SU-DHL-6 (cell line): ENCODE measurements at regions not wholly inside any gene's neighbourhood (a gene's known extent, or its start where the extent isn't known, plus 50 kb on each side); places are given as distances from the start of the nearest gene placed in this dataset.

ENCODE experiments used
- H2AFZ ChIP-seq: fragments of 200-600 bp; sonication (generic); 2 replicates; pipeline ENCODE4 v1.6.1; 2014; ENCODE audit warnings: low read depth, mild to moderate bottlenecking, moderate library complexity, mixed read lengths, antibody characterized with exemption, low read length; ENCODE audit not compliant: severe bottlenecking
- H3F3A ChIP-seq: fragments of 200-600 bp; shearing (Covaris generic); 2 replicates; pipeline ENCODE4 v1.6.0; 2016; ENCODE audit warnings: antibody characterized with exemption, mild to moderate bottlenecking; ENCODE audit not compliant: insufficient read depth
- H3K27ac ChIP-seq: fragments of 200-600 bp; sonication (generic); 2 replicates; pipeline ENCODE4 v1.5.1; 2016; ENCODE audit warnings: low read depth, mild to moderate bottlenecking, low read length, moderate library complexity, mixed read lengths
- H3K27me3 ChIP-seq: fragments of 200-600 bp; sonication (generic), shearing (Covaris generic); 2 replicates; pipeline ENCODE4 v1.6.0; 2014; ENCODE audit warnings: mild to moderate bottlenecking, low read length
- H3K36me3 ChIP-seq: fragments of 200-600 bp; sonication (generic); 2 replicates; pipeline ENCODE4 v1.6.1; 2014; ENCODE audit warnings: mild to moderate bottlenecking, low read length, mixed read lengths
- H3K4me2 ChIP-seq: fragments of 300-600, 200-600 bp; shearing (Covaris generic), sonication (generic); 2 replicates; pipeline ENCODE4 v1.6.0; 2014; ENCODE audit warnings: low read length, low read depth, mild to moderate bottlenecking; ENCODE audit not compliant: poor library complexity, severe bottlenecking
- H3K4me3 ChIP-seq: fragments of 200-600 bp; sonication (generic); 2 replicates; pipeline ENCODE4 v1.5.1; 2014; ENCODE audit warnings: antibody characterized with exemption, low read length, mild to moderate bottlenecking, mixed read lengths; ENCODE audit not compliant: insufficient read depth, poor library complexity, severe bottlenecking
- H3K79me2 ChIP-seq: fragments of 200-600 bp; sonication (generic); 2 replicates; pipeline ENCODE4 v1.6.1; 2014; ENCODE audit warnings: mild to moderate bottlenecking, low read length, moderate library complexity; ENCODE audit not compliant: insufficient read depth
- H3K9ac ChIP-seq: fragments of 200-600 bp; sonication (generic); 2 replicates; pipeline ENCODE4 v1.7.0; 2014; ENCODE audit warnings: mild to moderate bottlenecking, low read length
- H3K9me2 ChIP-seq: fragments of 200-600 bp; sonication (generic); replicated peaks from 2 replicates; pipeline ENCODE4 v1.6.1; 2014; ENCODE audit warnings: low read length; ENCODE audit not compliant: insufficient read depth
- H3K9me3 ChIP-seq: fragments of 200-600 bp; sonication (generic); 2 replicates; pipeline ENCODE4 v1.6.1; 2014; ENCODE audit warnings: low read length, mixed read lengths; ENCODE audit not compliant: insufficient read depth
- H4K20me1 ChIP-seq: fragments of 200-600 bp; sonication (generic); 2 replicates; pipeline ENCODE4 v1.6.1; 2014; ENCODE audit warnings: low read depth, mild to moderate bottlenecking, antibody characterized with exemption, low read length, moderate library complexity, mixed read lengths
- EZH2phosphoT487 ChIP-seq: fragments of 200-600 bp; sonication (generic), shearing (Covaris generic); conservative IDR thresholded peaks from 2 replicates; pipeline ENCODE4 v1.6.1; 2018; ENCODE audit warnings: mild to moderate bottlenecking, antibody characterized with exemption, low read length, moderate library complexity, mixed read lengths
- TF ChIP-seq, protein P1 (sequence below): fragments of 200-600 bp; sonication (generic); IDR thresholded peaks from one replicate; pipeline ENCODE4 v1.5.1; 2017; ENCODE audit warnings: antibody characterized with exemption, mild to moderate bottlenecking, low read length, moderate library complexity; ENCODE audit not compliant: insufficient read depth, poor library complexity, severe bottlenecking

DNA sequence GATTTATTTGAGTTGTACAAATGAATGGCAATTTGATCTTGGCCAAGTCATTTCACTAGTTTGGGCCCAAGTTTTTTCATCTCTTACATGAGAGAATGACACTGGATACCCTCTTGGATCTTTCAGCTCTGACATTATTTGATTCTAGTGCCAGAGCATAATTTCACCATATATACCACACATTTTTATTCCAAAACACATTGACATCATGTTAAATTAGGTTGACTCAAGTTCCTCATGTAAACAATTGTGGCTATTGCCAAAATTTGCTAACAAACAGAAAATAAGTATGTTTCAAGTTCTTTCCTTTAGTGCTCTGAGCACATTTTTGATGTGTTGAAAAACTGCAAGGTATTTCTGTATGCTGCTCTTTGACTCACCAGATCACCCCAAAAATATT, 375.8 kb downstream of the ZNF608 start:
- Histone ChIP-seq H3K4me3 (no peak overlapping the region), H3K9me2 (no peaks in the 10 kb centered on the region), H3K9ac (no peak overlapping the region), H3K27me3 (no peaks in the 10 kb centered on the region), H3K36me3 (no peaks in the 10 kb centered on the region), H4K20me1 (no peaks in the 10 kb centered on the region), H3F3A (no peaks in the 10 kb centered on the region), H3K4me2 (no peak overlapping the region), H3K9me3 (no peaks in the 10 kb centered on the region), H3K79me2 (no peaks in the 10 kb centered on the region), H3K27ac (no peak overlapping the region), H2AFZ (no peak overlapping the region)
- TF ChIP-seq EZH2phosphoT487, result no peak
- TF ChIP-seq, protein P1, sequence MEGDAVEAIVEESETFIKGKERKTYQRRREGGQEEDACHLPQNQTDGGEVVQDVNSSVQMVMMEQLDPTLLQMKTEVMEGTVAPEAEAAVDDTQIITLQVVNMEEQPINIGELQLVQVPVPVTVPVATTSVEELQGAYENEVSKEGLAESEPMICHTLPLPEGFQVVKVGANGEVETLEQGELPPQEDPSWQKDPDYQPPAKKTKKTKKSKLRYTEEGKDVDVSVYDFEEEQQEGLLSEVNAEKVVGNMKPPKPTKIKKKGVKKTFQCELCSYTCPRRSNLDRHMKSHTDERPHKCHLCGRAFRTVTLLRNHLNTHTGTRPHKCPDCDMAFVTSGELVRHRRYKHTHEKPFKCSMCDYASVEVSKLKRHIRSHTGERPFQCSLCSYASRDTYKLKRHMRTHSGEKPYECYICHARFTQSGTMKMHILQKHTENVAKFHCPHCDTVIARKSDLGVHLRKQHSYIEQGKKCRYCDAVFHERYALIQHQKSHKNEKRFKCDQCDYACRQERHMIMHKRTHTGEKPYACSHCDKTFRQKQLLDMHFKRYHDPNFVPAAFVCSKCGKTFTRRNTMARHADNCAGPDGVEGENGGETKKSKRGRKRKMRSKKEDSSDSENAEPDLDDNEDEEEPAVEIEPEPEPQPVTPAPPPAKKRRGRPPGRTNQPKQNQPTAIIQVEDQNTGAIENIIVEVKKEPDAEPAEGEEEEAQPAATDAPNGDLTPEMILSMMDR, result no peak

DNA sequence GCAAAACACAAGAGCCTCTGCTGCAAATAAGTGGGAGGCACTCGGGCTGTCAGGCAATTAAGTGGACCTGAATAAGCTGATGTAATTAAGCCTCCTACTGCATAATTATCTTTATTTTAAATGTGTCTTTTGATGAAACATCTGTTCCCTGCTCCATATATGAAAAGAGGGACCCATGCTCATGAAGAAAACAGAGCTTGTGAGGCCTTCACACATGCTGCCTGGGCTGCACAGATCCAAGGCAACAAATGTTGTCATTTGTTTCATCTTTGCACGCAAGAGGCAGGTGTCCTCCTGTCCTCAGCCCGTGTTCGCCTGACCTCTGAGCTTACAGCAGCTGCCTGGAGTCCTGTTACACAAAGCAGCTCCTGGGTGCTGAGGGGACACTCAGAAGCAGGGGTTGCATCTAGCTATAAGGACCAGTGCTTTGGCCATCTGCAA, 381.1 kb downstream of the ZNF608 start:
- Histone ChIP-seq H3K9me3 (no peaks in the 10 kb centered on the region), H3K27ac (no peak overlapping the region), H3K27me3 (no peaks in the 10 kb centered on the region), H3K9me2 (no peaks in the 10 kb centered on the region), H3K4me3 (no peak overlapping the region), H3F3A (no peaks in the 10 kb centered on the region), H2AFZ (no peak overlapping the region), H3K4me2 (no peak overlapping the region), H3K79me2 (no peaks in the 10 kb centered on the region), H3K36me3 (no peaks in the 10 kb centered on the region), H4K20me1 (no peaks in the 10 kb centered on the region), H3K9ac (no peak overlapping the region)
- TF ChIP-seq EZH2phosphoT487, result no peak
- TF ChIP-seq, protein P1, result no peak

DNA sequence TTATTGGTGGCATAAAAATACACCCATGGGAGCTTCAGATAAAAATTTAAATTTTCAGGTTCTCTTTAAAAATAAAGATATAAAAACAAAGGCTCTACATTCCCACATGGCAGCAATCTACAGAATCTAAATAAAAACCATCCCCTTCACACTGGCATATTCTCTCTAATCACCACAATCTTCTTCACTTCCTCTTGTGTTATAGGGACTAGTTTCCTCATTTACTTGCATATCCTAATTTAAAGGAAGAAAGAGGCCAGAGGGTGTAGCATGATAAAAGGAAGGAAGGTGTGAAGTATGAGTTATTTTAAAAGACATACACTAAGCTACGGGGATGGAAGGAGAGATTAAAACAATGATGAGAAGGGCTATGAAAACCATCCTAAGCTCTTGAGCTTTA, 390.5 kb downstream of the ZNF608 start:
- no peaks in the 10 kb centered on the region for H3K9me3 ChIP-seq
- H3K9me2 ChIP-seq, result no peaks in the 10 kb centered on the region
- H3K36me3 ChIP-seq, result no peaks in the 10 kb centered on the region
- no peak overlapping the region for H2AFZ ChIP-seq
- H3K27me3 ChIP-seq, result no peaks in the 10 kb centered on the region
- no peak overlapping the region for H3K4me2 ChIP-seq
- H4K20me1 ChIP-seq, result no peaks in the 10 kb centered on the region
- H3K79me2 ChIP-seq, result no peaks in the 10 kb centered on the region
- no peaks in the 10 kb centered on the region for H3F3A ChIP-seq
- TF ChIP-seq, protein P1, result no peak
- TF ChIP-seq EZH2phosphoT487, result no peak
- no peak overlapping the region for H3K4me3 ChIP-seq
- no peak overlapping the region for H3K9ac ChIP-seq
- no peak overlapping the region for H3K27ac ChIP-seq

DNA sequence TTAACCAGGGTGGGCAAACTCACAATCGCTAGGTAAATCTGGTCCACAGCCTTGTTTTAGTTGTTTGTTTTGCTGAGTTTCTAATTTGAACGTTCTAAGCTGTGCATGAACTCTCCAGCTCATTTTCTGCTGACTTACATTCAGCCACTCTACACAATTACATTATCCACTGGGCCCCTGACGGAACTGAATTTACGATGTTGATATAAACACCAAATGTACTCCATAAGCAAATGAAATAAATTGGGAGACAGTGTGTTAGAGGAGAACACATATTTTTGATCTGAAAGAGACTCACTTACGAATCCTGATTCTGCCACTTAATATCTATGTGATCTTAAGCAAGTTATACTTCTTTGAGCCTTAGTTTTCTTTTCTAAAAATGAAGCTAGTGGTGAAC, 393.4 kb downstream of the ZNF608 start:
- Histone ChIP-seq H4K20me1 (no peaks in the 10 kb centered on the region), H3F3A (no peaks in the 10 kb centered on the region), H3K9ac (no peak overlapping the region), H3K9me3 (no peaks in the 10 kb centered on the region), H3K27me3 (no peaks in the 10 kb centered on the region), H3K4me2 (no peak overlapping the region), H2AFZ (no peak overlapping the region), H3K79me2 (no peaks in the 10 kb centered on the region), H3K9me2 (no peaks in the 10 kb centered on the region), H3K4me3 (no peak overlapping the region), H3K36me3 (no peaks in the 10 kb centered on the region), H3K27ac (no peak overlapping the region)
- TF ChIP-seq, protein P1, result no peak
- TF ChIP-seq EZH2phosphoT487, result no peak
